GM12801 (cell line): ENCODE measurements at regions not wholly inside any gene's neighbourhood (a gene's known extent, or its start where the extent isn't known, plus 50 kb on each side); places are given as distances from the start of the nearest gene placed in this dataset.

Source experiments
- TF ChIP-seq, protein P1 (sequence below): IDR thresholded peaks from one replicate; pipeline ENCODE4 v1.5.1; 2011; ENCODE audit warnings: control low read depth; ENCODE audit not compliant: insufficient read length; ENCODE audit errors: extremely low read depth

DNA sequence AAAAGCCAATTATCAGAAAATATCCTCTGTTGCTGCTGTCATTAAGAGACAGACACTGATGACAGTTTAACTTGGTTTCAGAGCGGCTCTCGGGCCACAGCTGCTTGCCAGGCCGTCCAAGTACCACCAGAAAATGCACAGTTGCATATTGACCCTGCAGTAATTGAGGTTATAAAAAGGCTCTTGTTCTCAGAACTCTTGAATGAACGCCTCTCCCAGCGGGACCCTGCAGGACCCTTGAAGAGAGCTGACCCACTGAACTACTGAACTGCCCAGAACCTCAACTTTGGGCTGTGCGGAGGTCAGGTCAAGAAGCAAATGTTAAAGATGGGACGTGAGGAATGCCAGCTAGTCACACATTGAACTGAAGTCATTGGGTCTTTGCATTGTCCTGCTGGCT is 1559.0 kb upstream of the SLC10A2 start:
- TF ChIP-seq, protein P1, sequence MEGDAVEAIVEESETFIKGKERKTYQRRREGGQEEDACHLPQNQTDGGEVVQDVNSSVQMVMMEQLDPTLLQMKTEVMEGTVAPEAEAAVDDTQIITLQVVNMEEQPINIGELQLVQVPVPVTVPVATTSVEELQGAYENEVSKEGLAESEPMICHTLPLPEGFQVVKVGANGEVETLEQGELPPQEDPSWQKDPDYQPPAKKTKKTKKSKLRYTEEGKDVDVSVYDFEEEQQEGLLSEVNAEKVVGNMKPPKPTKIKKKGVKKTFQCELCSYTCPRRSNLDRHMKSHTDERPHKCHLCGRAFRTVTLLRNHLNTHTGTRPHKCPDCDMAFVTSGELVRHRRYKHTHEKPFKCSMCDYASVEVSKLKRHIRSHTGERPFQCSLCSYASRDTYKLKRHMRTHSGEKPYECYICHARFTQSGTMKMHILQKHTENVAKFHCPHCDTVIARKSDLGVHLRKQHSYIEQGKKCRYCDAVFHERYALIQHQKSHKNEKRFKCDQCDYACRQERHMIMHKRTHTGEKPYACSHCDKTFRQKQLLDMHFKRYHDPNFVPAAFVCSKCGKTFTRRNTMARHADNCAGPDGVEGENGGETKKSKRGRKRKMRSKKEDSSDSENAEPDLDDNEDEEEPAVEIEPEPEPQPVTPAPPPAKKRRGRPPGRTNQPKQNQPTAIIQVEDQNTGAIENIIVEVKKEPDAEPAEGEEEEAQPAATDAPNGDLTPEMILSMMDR: no peak

- TF ChIP-seq, protein P1: no peak
These were observed 1550.8 kb upstream of the SLC10A2 start for GRCh38 chr13:104616990-104617389.

DNA sequence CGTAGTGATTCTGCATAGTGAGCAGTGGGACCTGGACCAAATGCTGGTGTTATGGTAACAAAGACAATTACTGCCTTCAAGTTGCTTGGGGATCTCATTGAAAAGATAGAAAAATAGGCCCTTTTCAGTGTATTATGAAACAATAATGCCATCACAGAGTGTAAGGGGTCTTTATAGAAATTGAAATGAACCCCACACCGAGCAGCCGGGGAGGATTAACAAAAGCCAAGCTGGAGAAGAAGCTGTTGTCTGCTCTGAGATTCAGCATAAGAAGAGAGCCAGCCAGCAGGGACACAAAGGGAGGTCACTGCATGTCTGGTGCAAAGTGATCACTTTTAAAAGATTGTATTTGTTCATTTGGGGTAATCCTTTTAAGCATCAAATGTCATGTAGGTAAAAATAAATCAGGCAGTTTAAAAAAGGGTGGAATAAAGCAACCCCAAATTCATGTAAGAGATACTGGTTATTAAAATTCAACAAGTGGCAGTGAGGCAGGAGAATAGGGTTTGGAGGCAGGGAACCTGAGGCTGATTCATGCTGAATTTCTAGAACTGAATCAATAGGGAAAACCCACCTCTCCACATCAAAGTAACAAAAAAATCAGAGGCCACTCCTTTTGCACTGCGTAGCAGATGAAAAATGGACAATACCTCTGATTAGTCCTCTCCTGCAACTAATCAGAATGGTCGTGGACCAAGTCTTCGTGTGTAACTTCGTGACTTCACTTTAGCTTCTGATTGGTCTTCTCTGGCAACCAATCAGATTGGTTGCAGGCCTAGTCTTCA is 1548.3 kb upstream of the SLC10A2 start:
- TF ChIP-seq, protein P1: no peak

GRCh38 chr13:104608331-104608730 is 1542.1 kb upstream of the SLC10A2 start:
- TF ChIP-seq, protein P1: no peak

- TF ChIP-seq, protein P1: no peak
These were observed 1531.4 kb upstream of the SLC10A2 start for GRCh38 chr13:104597546-104598180.

DNA sequence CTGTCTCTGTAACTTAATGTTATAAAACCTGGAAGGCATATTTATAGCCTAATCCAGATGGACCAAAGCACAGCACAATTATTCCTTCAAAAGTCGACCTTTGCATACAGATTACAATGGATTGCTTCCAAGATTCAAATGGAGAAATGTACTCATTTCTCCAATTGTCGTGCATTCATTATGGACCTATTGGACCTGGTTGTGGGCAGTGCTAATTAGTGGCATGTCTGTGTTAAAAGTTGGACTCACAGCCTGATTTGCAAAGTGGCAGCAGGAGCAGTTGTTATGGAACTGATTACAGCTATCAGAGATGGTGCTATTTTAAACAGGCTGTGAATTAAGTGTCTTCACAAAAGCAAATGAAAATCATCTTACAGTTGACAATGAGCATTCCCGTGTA is 1529.3 kb upstream of the SLC10A2 start:
- TF ChIP-seq, protein P1: no peak

GRCh38 chr13:104594806-104595205 is 1528.6 kb upstream of the SLC10A2 start:
- TF ChIP-seq, protein P1: no peak
